ENCODE measurements at regions not wholly inside any gene's neighbourhood (a gene's known extent, or its start where the extent isn't known, plus 50 kb on each side); places are given as distances from the start of the nearest gene placed in this dataset.

DNA sequence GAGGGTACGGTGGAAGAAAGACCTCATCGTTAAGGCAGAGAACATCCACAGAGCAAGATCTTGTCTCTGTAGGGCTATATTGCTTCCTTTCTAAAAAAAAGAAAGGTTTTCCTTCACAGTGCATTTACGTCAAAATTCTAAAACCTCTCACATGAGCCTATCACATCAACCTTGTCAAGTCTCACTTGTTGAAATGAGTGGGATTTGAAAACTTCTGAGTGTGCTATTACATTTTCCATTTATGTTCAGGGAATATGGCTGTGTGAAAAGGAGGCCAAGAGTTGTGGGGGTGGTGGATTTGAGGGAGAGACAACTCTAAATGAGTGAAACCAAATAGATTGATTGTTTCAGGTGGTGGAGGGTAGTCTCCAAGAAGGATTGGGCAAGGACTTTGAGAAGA, 147.1 kb upstream of the MPDZ start:
- H3K27ac ChIP-seq: no peak overlapping the region
- TF ChIP-seq, protein P1, sequence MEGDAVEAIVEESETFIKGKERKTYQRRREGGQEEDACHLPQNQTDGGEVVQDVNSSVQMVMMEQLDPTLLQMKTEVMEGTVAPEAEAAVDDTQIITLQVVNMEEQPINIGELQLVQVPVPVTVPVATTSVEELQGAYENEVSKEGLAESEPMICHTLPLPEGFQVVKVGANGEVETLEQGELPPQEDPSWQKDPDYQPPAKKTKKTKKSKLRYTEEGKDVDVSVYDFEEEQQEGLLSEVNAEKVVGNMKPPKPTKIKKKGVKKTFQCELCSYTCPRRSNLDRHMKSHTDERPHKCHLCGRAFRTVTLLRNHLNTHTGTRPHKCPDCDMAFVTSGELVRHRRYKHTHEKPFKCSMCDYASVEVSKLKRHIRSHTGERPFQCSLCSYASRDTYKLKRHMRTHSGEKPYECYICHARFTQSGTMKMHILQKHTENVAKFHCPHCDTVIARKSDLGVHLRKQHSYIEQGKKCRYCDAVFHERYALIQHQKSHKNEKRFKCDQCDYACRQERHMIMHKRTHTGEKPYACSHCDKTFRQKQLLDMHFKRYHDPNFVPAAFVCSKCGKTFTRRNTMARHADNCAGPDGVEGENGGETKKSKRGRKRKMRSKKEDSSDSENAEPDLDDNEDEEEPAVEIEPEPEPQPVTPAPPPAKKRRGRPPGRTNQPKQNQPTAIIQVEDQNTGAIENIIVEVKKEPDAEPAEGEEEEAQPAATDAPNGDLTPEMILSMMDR (conservative IDR thresholded peaks at IDR 0.05): no peak

DNA sequence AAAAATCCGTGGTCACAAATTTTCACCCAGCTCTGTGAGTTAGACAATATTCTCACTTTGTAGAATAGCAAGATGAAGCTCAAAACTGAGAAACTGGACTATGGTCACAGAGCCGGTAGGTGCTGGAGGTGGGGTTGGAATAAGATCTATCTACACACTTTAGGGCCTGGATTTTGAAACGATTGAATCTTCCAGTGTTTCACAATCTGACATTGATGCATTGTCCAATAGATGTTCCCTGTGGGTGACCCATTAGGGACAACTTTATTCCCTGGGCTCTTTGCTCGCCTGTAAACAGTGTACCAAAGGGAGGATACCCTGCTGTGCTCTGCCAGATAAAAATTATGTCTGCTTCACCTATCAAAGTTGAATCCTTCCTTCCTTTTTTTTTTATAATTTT, 145.4 kb upstream of the MPDZ start:
- no peak overlapping the region for H3K27ac ChIP-seq
- TF ChIP-seq, protein P1 (conservative IDR thresholded peaks at IDR 0.05): no peak

DNA sequence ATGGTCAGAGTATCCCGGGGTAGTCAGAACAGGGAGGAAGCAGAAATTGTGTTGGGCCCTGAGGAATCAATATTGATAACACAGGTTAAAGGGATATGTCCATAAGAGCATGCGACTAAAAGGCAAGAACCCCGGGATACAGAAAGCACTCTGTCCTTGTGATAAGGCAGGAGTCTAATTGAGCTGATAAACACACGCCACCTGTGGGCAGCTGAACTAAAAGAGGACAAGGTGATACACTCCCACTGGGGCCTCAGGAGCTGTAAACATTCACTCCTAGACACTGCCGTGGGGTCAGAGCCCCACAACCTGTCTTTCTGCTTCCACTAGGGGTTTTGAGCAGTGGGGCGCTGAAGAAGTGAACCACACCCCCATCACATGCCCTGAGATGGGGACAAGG, 144.7 kb upstream of the MPDZ start:
- TF ChIP-seq, protein P1 (conservative IDR thresholded peaks at IDR 0.05): peak; percentile 47
- H3K27ac ChIP-seq: no peak overlapping the region

DNA sequence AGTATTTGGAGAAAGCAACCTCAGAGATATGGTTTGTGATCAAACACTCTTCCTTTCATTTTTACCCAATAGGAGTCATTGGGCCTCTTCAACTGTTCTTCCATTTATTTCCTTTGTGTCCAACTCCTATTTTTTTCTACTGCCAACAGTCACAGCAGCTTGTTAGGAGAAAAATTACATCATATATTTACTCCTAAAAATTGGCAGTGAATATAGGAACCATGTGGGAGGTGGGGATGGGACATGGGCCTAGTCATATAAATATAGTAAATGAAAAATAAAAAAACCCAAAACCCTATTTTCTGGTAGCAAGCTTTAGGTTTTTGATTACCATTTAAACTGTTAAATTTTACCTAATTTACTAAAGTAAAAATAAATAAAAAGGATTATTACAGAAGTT, 134.9 kb upstream of the MPDZ start:
- TF ChIP-seq, protein P1 (conservative IDR thresholded peaks at IDR 0.05): no peak
- no peak overlapping the region for H3K27ac ChIP-seq

DNA sequence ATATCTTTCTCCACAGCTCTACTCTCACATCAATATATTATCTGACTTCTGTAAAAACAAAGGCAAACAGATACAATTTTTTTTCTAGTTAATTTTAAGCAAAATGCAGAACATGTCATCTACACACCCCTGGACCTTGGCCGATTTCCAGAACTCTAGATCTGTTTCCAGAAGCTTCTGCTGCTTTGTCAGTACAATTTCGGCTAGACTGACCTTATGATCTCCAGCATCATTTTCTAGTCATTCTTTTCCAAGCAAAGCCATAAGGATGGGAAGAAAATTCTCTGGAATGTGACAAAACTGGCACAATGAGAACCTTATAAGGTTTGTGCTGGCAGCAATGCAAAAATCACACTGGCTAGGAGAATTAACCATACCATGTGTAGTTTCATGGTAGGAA, 132.8 kb upstream of the MPDZ start:
- TF ChIP-seq, protein P1 (conservative IDR thresholded peaks at IDR 0.05): no peak
- H3K27ac ChIP-seq: no peak overlapping the region

DNA sequence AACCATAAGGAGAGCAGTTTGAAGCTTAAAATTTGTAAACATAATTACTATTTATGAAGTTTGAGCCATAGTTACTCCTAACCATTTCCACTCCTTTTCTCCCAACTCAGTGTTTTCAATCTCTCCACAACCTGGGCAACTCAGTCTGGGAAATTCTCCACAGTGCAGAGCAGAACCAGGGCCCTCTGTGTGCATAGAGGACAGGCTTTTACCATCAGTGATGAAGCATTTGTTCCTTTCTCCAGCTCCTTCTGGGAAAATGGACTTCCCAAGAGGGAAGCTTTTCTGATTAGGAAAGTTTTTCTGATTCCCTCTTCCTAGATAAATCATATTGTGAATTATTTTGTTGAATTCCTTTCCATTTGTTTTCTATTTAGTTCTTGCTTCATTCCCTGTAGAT, 132.3 kb upstream of the MPDZ start:
- TF ChIP-seq, protein P1 (conservative IDR thresholded peaks at IDR 0.05): no peak
- H3K27ac ChIP-seq: peak overlapping the region; percentile 63

DNA sequence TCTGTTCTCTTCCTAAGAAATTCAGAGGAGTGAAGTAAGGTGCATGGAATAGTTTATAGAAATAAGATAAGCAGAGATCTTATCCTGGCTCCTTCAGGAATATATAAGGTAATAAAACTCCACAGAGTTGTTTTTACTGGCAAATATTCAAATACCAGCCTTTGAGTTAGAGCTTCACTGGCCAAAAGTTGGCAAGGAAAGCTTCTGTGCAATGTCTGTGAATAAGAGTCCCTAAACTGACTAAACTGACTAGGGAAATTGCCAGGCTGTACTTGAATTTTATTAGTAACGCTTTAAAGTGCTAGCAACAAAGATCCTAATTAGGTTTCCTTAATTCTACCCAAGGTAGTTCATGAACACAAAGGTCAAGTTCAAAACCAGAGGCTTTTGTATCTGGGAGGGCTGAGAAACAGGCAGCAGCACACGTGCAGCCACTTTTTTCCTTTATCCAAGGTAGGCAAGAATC, 131.1 kb upstream of the MPDZ start:
- H3K27ac ChIP-seq: peak overlapping the region; percentile 63
- TF ChIP-seq, protein P1 (conservative IDR thresholded peaks at IDR 0.05): no peak
